H1 (cell line): ENCODE measurements at regions not wholly inside any gene's neighbourhood (a gene's known extent, or its start where the extent isn't known, plus 50 kb on each side); places are given as distances from the start of the nearest gene placed in this dataset.

Experiments used
- CTCF ChIA-PET: fragments of 300-600 bp; sonication (Branson Sonifier 250); formaldehyde crosslinking; loops from one replicate; lab custom pipeline; 2021; ENCODE audit not compliant: partially characterized antibody; lab: Charles Lee
- POLR2A ChIA-PET: fragments of 300-600 bp; sonication (Branson Sonifier 250); formaldehyde crosslinking; loops from one replicate; lab custom pipeline; 2021; ENCODE audit warnings: inconsistent platforms; ENCODE audit not compliant: partially characterized antibody; lab: Charles Lee
- DNase-seq, 2 experiments: peaks; one replicate each; pipeline versions ENCODE4 v3.0.0 to v3.0.0-alpha.2; 2010 to 2022; ENCODE audit warnings: low spot score in 2 of 2, low read depth in 1 of 2, mixed read lengths in 1 of 2
- FAIRE-seq: peaks from 2 replicates; lab custom pipeline; 2011; peaks lifted over from hg19 to GRCh38; lab: Jason Lieb, UNC
- H2AFZ ChIP-seq: 2 replicates; pipeline ENCODE4 v1.8.1; 2012; ENCODE audit warnings: low read length, inconsistent platforms
- H2AK5ac ChIP-seq: 2 replicates; pipeline ENCODE4 v1.6.1; 2013; ENCODE audit warnings: low read depth, low read length
- H2BK120ac ChIP-seq: replicated peaks from 2 replicates; pipeline ENCODE3; 2013; ENCODE audit warnings: low read depth, low read length, inconsistent platforms
- H2BK12ac ChIP-seq: 2 replicates; pipeline ENCODE4 v1.6.1; 2013; ENCODE audit warnings: low read depth, low read length
- H2BK15ac ChIP-seq: 2 replicates; pipeline ENCODE4 v1.6.1; 2013; ENCODE audit warnings: low read length
- H2BK20ac ChIP-seq: 2 replicates; pipeline ENCODE4 v1.6.1; 2013; ENCODE audit warnings: low read length
- H2BK5ac ChIP-seq: 2 replicates; pipeline ENCODE4 v1.6.1; 2013; ENCODE audit warnings: low read depth, low read length
- H3K14ac ChIP-seq: 2 replicates; pipeline ENCODE4 v1.6.1; 2013; ENCODE audit warnings: inconsistent platforms; ENCODE audit not compliant: insufficient read length
- H3K18ac ChIP-seq: 2 replicates; pipeline ENCODE4 v1.6.1; 2013; ENCODE audit warnings: low read length; ENCODE audit errors: extremely low read depth
- H3K23ac ChIP-seq: 2 replicates; pipeline ENCODE4 v1.6.1; 2013; ENCODE audit warnings: inconsistent platforms; ENCODE audit not compliant: insufficient read length
- H3K23me2 ChIP-seq: 2 replicates; pipeline ENCODE4 v1.6.1; 2013; ENCODE audit warnings: low read depth, low read length
- H3K27ac ChIP-seq: 2 replicates; pipeline ENCODE4 v1.6.1; 2011; ENCODE audit warnings: low read depth, low read length, inconsistent platforms
- H3K27me3 ChIP-seq, 4 experiments: replicated peaks in 1 of 4; 1 replicate in 1 of 4; 2 replicates in 3 of 4; pipeline versions ENCODE4 v1.6.1 to v1.8.1; 2011 to 2013; ENCODE audit warnings: low read length in 3 of 4, mild to moderate bottlenecking in 3 of 4, inconsistent platforms in 2 of 4, mixed read lengths in 2 of 4, moderate library complexity in 1 of 4; ENCODE audit not compliant: control insufficient read depth in 3 of 4, insufficient read depth in 3 of 4; ENCODE audit errors: extremely low read depth in 1 of 4
- H3K36me3 ChIP-seq, 4 experiments: 2 replicates each; pipeline versions ENCODE4 v1.6.1 to v1.8.1; 2011 to 2013; ENCODE audit warnings: mild to moderate bottlenecking in 4 of 4, low read length in 3 of 4, moderate library complexity in 2 of 4, control low read depth in 1 of 4, inconsistent platforms in 1 of 4; ENCODE audit not compliant: insufficient read depth in 4 of 4, control insufficient read depth in 2 of 4
- H3K4ac ChIP-seq: replicated peaks from 2 replicates; pipeline ENCODE3; 2013; ENCODE audit warnings: low read length, low read depth, mixed read lengths, inconsistent platforms; ENCODE audit not compliant: insufficient read length
- H3K4me1 ChIP-seq, 4 experiments: replicated peaks in 1 of 4; 1 replicate in 1 of 4; 2 replicates in 3 of 4; pipeline versions ENCODE4 v1.6.1 to v1.8.1; 2011 to 2013; ENCODE audit warnings: low read length in 3 of 4, inconsistent platforms in 2 of 4, mixed read lengths in 1 of 4; ENCODE audit not compliant: insufficient read depth in 4 of 4, control insufficient read depth in 3 of 4
- H3K4me2 ChIP-seq, 2 experiments: 2 replicates each; pipeline versions ENCODE4 v1.6.1 to v1.8.1; 2011 to 2013; ENCODE audit warnings: low read depth in 2 of 2, low read length in 2 of 2, control low read depth in 1 of 2, inconsistent platforms in 1 of 2, mild to moderate bottlenecking in 1 of 2; ENCODE audit not compliant: insufficient read depth in 1 of 2
- H3K4me3 ChIP-seq, 4 experiments: fragments of 200-600, 300-600 bp in 1 of 4; sonication (generic), shearing (Covaris generic), sonication (Bioruptor Twin) in 1 of 4; 2 replicates each; pipeline versions ENCODE4 v1.5.1 to v1.8.1; 2011 to 2016; ENCODE audit warnings: low read length in 4 of 4, low read depth in 3 of 4, control low read depth in 2 of 4, inconsistent platforms in 2 of 4, mild to moderate bottlenecking in 2 of 4, mixed read lengths in 1 of 4, moderate library complexity in 1 of 4; ENCODE audit not compliant: insufficient read depth in 2 of 4; ENCODE audit errors: extremely low read depth in 1 of 4
- H3K56ac ChIP-seq: replicated peaks from 2 replicates; pipeline ENCODE3; 2013; ENCODE audit warnings: low read depth, mild to moderate bottlenecking, mixed read lengths, low read length, inconsistent platforms; ENCODE audit not compliant: insufficient read length
- H3K79me1 ChIP-seq: 2 replicates; pipeline ENCODE4 v1.6.1; 2013; ENCODE audit warnings: low read depth, low read length, control low read depth
- H3K79me2 ChIP-seq, 2 experiments: 2 replicates each; pipeline versions ENCODE4 v1.6.1 to v1.8.1; 2012 to 2013; ENCODE audit warnings: low read length in 2 of 2, mild to moderate bottlenecking in 2 of 2, inconsistent platforms in 1 of 2; ENCODE audit not compliant: insufficient read depth in 2 of 2, control insufficient read depth in 1 of 2
- H3K9ac ChIP-seq, 4 experiments: replicated peaks in 1 of 4; 1 replicate in 1 of 4; 2 replicates in 3 of 4; pipeline versions ENCODE4 v1.6.1 to v1.8.1; 2011 to 2013; ENCODE audit warnings: low read depth in 3 of 4, low read length in 3 of 4, control low read depth in 2 of 4, mild to moderate bottlenecking in 2 of 4, moderate library complexity in 2 of 4, inconsistent platforms in 1 of 4; ENCODE audit errors: extremely low read depth in 1 of 4
- H3K9me3 ChIP-seq, 2 experiments: 2 replicates each; pipeline versions ENCODE4 v1.6.1 to v1.8.1; 2012 to 2013; ENCODE audit warnings: mild to moderate bottlenecking in 2 of 2, moderate library complexity in 2 of 2, control low read depth in 1 of 2, inconsistent platforms in 1 of 2, low read depth in 1 of 2, low read length in 1 of 2, mixed read lengths in 1 of 2; ENCODE audit not compliant: insufficient read depth in 2 of 2
- H4K20me1 ChIP-seq, 2 experiments: replicated peaks in 1 of 2; 2 replicates each; pipeline versions ENCODE3 to v1.8.1; 2011 to 2013; ENCODE audit warnings: inconsistent platforms in 2 of 2, low read length in 2 of 2, mild to moderate bottlenecking in 1 of 2; ENCODE audit not compliant: insufficient read depth in 2 of 2, control insufficient read depth in 1 of 2
- H4K5ac ChIP-seq: 2 replicates; pipeline ENCODE4 v1.6.1; 2013; ENCODE audit warnings: low read length, low read depth, mixed read lengths, inconsistent platforms; ENCODE audit not compliant: insufficient read length
- H4K8ac ChIP-seq: 2 replicates; pipeline ENCODE4 v1.8.0; 2013; ENCODE audit warnings: mild to moderate bottlenecking, moderate library complexity, low read length, inconsistent platforms; ENCODE audit not compliant: insufficient read depth; ENCODE audit errors: extremely low read depth
- H4K91ac ChIP-seq: replicated peaks from 2 replicates; pipeline ENCODE3; 2013; ENCODE audit warnings: low read length, mixed read lengths, inconsistent platforms; ENCODE audit not compliant: insufficient read length
- CTCF ChIP-seq, 3 experiments: IDR thresholded peaks; 1 replicate in 2 of 3; 2 replicates in 1 of 3; pipeline versions ENCODE4 v1.5.1 to v1.6.1; 2011; ENCODE audit warnings: low read length in 3 of 3, mild to moderate bottlenecking in 3 of 3, inconsistent platforms in 2 of 3, low read depth in 1 of 3, moderate library complexity in 1 of 3; ENCODE audit not compliant: insufficient read depth in 1 of 3; ENCODE audit errors: control extremely low read depth in 1 of 3
- PHF8 ChIP-seq: fragments of 200-600 bp; sonication (generic); conservative IDR thresholded peaks from 2 replicates; pipeline ENCODE4 v1.7.1; 2012; ENCODE audit warnings: low read depth, mild to moderate bottlenecking, inconsistent platforms, low read length, moderate library complexity
- RAD21 ChIP-seq, 2 experiments: IDR thresholded peaks in 1 of 2; conservative IDR thresholded peaks in 1 of 2; 2 replicates each; pipeline ENCODE4 v1.6.1; 2011; ENCODE audit warnings: low read depth in 2 of 2, low read length in 2 of 2, improper control_type of control experiment in 1 of 2, inconsistent platforms in 1 of 2, mild to moderate bottlenecking in 1 of 2, moderate library complexity in 1 of 2
- WGBS, 2 experiments: shearing (Covaris generic) in 1 of 2; methylation state at CpG; one replicate each; pipeline versions ENCODE4 v1.1.6 to v1.1.7; 2013 to 2015; ENCODE audit warnings: low lambda C conversion rate in 2 of 2, mixed read lengths in 2 of 2, inconsistent platforms in 1 of 2, low coverage in 1 of 2, missing lambda C conversion rate in 1 of 2; ENCODE audit not compliant: insufficient replicate concordance in 2 of 2, insufficient coverage in 1 of 2, insufficient read length in 1 of 2; ENCODE audit errors: extremely low coverage in 1 of 2, missing lambda C conversion rate in 1 of 2; 5-methylcytosine and 5-hydroxymethylcytosine counted together

GRCh38 chr10:113333313-113333712 lies 219.5 kb upstream of the HABP2 start:
- H3K79me2 ChIP-seq: no peaks in the 10 kb centered on the region
- no peaks in the 10 kb centered on the region for H3K9me3 ChIP-seq
- no peak overlapping the region for H3K27ac ChIP-seq
- no peaks in the 10 kb centered on the region for H3K4me1 ChIP-seq
- H4K5ac ChIP-seq: no peak overlapping the region
- H4K20me1 ChIP-seq: no peaks in the 10 kb centered on the region
- H2BK12ac ChIP-seq: no peak overlapping the region
- no peak overlapping the region; a peak in 1 of 7 replicates for H3K9ac ChIP-seq
- H2BK20ac ChIP-seq: no peak overlapping the region
- H3K23ac ChIP-seq: no peak overlapping the region
- no peak overlapping the region for H2AK5ac ChIP-seq
- TF ChIP-seq CTCF (IDR thresholded peaks at IDR 0.05; ENCODE audit: control extremely low read depth in 1 of 3, insufficient read depth in 1 of 3, low read depth in 1 of 3, low read length in 3 of 3): peak in 2 of 3 experiments; percentile 5 to 30; a peak in 2 of 4 replicates
- TF ChIP-seq RAD21 (IDR thresholded peaks at IDR 0.05 in 1 of 2, conservative IDR thresholded peaks at IDR 0.05 in 1 of 2; ENCODE audit: low read depth in 2 of 2, low read length in 2 of 2): peak; percentile 49 to 58
- TF ChIP-seq PHF8: no peak
- TF ChIP-seq, all 59 proteins: peak for 2
- Histone ChIP-seq H2BK5ac (no peak overlapping the region), H3K23me2 (no peaks in the 10 kb centered on the region), H2BK120ac (no peak overlapping the region), H3K4ac (no peak overlapping the region), H2AFZ (no peak overlapping the region), H3K56ac (no peak overlapping the region), H3K18ac (no peak overlapping the region), H4K8ac (no peak overlapping the region), H3K14ac (no peak overlapping the region), H4K91ac (no peak overlapping the region), H3K79me1 (no peaks in the 10 kb centered on the region), H3K4me2 (no peak overlapping the region), H3K36me3 (no peaks in the 10 kb centered on the region), H3K27me3 (no peaks in the 10 kb centered on the region), H2BK15ac (no peak overlapping the region), H3K4me3 (no peak overlapping the region)
- ChIA-PET CTCF (interaction anchor here (0.5 to 1.1 kb wide), 2 partner anchors 49 to 185 kb away, joined by 3 to 5 read pairs; no protein-coding TSS in a partner anchor), POLR2A (no interaction called here)
- DNase-seq (no peak), FAIRE-seq (no peak)
- WGBS, 2 experiments: 90% methylated on average over 2 of the region's 2 CpGs; no CpG with 5 or more reads in 1 of the 2 experiments
